K562 (cell line): ENCODE measurements at regions not wholly inside any gene's neighbourhood (a gene's known extent, or its start where the extent isn't known, plus 50 kb on each side); places are given as distances from the start of the nearest gene placed in this dataset.

Experiments
- ATF2 ChIP-seq: sonication (generic); formaldehyde crosslinking; IDR thresholded peaks from 2 replicates; pipeline ENCODE4 v1.8.1; 2022; ENCODE audit warnings: missing genetic modification reagents
- CAMTA2 ChIP-seq: fragments of 250-450 bp; sonication (Bioruptor Pico); conservative IDR thresholded peaks from 2 replicates; pipeline ENCODE4 v1.5.1; 2022
- CTCF ChIP-seq, 3 experiments: IDR thresholded peaks in 2 of 3; conservative IDR thresholded peaks in 1 of 3; 2 replicates each; pipeline ENCODE4 v1.5.1; 2011 to 2012; ENCODE audit warnings: low read length in 3 of 3, mild to moderate bottlenecking in 3 of 3, control low read depth in 2 of 3, improper control_type of control experiment in 1 of 3, inconsistent platforms in 1 of 3, low read depth in 1 of 3, mixed read lengths in 1 of 3, moderate library complexity in 1 of 3; ENCODE audit not compliant: insufficient read depth in 2 of 3
- FOXK2 ChIP-seq, 2 experiments: fragments of 450-650 bp; IDR thresholded peaks in 1 of 2; conservative IDR thresholded peaks in 1 of 2; 2 replicates each; pipeline ENCODE4 v1.6.1; 2016; ENCODE audit warnings: low read depth in 2 of 2, mild to moderate bottlenecking in 1 of 2
- HDAC2 ChIP-seq: fragments of 450-650 bp; IDR thresholded peaks from 2 replicates; pipeline ENCODE4 v1.6.1; 2016; ENCODE audit warnings: mild to moderate bottlenecking
- HNRNPH1 ChIP-seq: fragments of 200-400 bp; formaldehyde crosslinking; optimal IDR thresholded peaks from 2 replicates; pipeline ENCODE3; 2017; ENCODE audit warnings: low read depth, mild to moderate bottlenecking, low read length, moderate library complexity
- PHF8 ChIP-seq: fragments of 200-600 bp; sonication (generic); IDR thresholded peaks from 2 replicates; pipeline ENCODE4 v1.6.1; 2012; ENCODE audit warnings: mixed run types, mild to moderate bottlenecking, inconsistent platforms, low read length, moderate library complexity, borderline replicate concordance

GRCh38 chr1:22233222-22233621 lies 90.3 kb upstream of the WNT4 start:
- TF ChIP-seq CTCF (IDR thresholded peaks at IDR 0.05 in 2 of 3, conservative IDR thresholded peaks at IDR 0.05 in 1 of 3; ENCODE audit: insufficient read depth in 2 of 3, low read depth in 1 of 3, low read length in 3 of 3) = no peak
- TF ChIP-seq CAMTA2 = no peak
- TF ChIP-seq PHF8 = no peak
- TF ChIP-seq ATF2 (CRISPR knock-in tag) = no peak
- TF ChIP-seq HNRNPH1 = no peak
- no peak for TF ChIP-seq HDAC2
- TF ChIP-seq FOXK2 (conservative IDR thresholded peaks at IDR 0.05 in 1 of 2, IDR thresholded peaks at IDR 0.05 in 1 of 2; ENCODE audit: low read depth in 2 of 2) = no peak
